Parathyroid adenoma (tissue), 2 donors: ENCODE measurements at regions not wholly inside any gene's neighbourhood (a gene's known extent, or its start where the extent isn't known, plus 50 kb on each side); places are given as distances from the start of the nearest gene placed in this dataset.
"Not testable (repeated sequence)": the region's sequence is repeated elsewhere in the genome, so short reads cannot be mapped to it uniquely, and the experiment has no call there.

Experiments
- H2AFZ ChIP-seq: fragments of 300-600 bp; sonication (generic); one replicate; pipeline ENCODE4 v1.7.0; 2017; ENCODE audit warnings: antibody characterized with exemption, mild to moderate bottlenecking
- H3K27ac ChIP-seq: fragments of 300-600 bp; sonication (generic); one replicate; pipeline ENCODE4 v1.7.0; 2017
- H3K27me3 ChIP-seq: fragments of 300-600 bp; sonication (generic); one replicate; pipeline ENCODE4 v1.7.0; 2017; ENCODE audit warnings: low read length; ENCODE audit not compliant: control insufficient read depth, insufficient read depth
- H3K36me3 ChIP-seq: fragments of 300-600 bp; sonication (generic); one replicate; pipeline ENCODE4 v1.7.0; 2017; ENCODE audit warnings: low read length; ENCODE audit not compliant: control insufficient read depth, insufficient read depth
- H3K4me1 ChIP-seq: fragments of 300-600 bp; sonication (generic); one replicate; pipeline ENCODE4 v1.7.0; 2017; ENCODE audit warnings: control low read depth
- H3K4me2 ChIP-seq: fragments of 300-600 bp; sonication (generic); one replicate; pipeline ENCODE4 v1.7.0; 2017; ENCODE audit warnings: low read length
- H3K4me3 ChIP-seq: fragments of 300-600 bp; sonication (generic); one replicate; pipeline ENCODE4 v1.7.0; 2017; ENCODE audit warnings: low read depth, low read length
- H3K79me2 ChIP-seq: fragments of 300-600 bp; sonication (generic); one replicate; pipeline ENCODE4 v1.7.0; 2017; ENCODE audit warnings: control low read depth
- H3K9ac ChIP-seq: fragments of 300-600 bp; sonication (generic); one replicate; pipeline ENCODE4 v1.7.0; 2017; ENCODE audit warnings: mild to moderate bottlenecking
- H3K9me3 ChIP-seq: fragments of 300-600 bp; sonication (generic); one replicate; pipeline ENCODE4 v1.7.0; 2017; ENCODE audit warnings: low read length; ENCODE audit not compliant: control insufficient read depth
- TF ChIP-seq, protein P1 (sequence below): fragments of 300-600 bp; sonication (generic); IDR thresholded peaks from one replicate; pipeline ENCODE4 v1.7.0; 2017; ENCODE audit warnings: antibody characterized with exemption, mild to moderate bottlenecking
- donor health status: primary hyperparathyroidism.

DNA sequence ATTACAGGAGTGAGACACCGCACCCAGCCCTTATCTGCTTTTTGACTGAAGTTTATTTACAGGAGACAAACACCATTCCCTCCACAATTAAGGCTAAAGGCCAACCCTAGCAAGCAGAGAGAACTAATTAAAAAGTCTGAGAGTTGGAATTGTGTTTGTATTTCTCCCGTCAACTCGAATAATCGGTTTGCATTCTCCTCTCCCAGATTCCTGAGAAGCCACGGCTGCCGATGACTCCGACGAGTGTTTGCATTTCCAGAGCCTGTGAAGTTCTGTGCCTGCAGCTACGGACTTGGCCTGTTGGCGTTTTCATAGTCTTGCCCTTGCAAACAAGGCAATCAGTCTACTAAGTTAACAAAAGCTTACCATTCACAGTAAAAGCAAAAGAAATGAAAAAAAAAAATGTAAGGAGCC lies 73.2 kb upstream of the NUP50 start:
- H3K79me2 ChIP-seq = no peaks in the 10 kb centered on the region

GRCh38 chr22:45091254-45091854 lies 72.4 kb upstream of the NUP50 start:
- H3K4me2 ChIP-seq = no peak overlapping the region
- H3K36me3 ChIP-seq = no peaks in the 10 kb centered on the region
- no peak overlapping the region for H2AFZ ChIP-seq
- no peaks in the 10 kb centered on the region for H3K4me1 ChIP-seq
- TF ChIP-seq, protein P1, sequence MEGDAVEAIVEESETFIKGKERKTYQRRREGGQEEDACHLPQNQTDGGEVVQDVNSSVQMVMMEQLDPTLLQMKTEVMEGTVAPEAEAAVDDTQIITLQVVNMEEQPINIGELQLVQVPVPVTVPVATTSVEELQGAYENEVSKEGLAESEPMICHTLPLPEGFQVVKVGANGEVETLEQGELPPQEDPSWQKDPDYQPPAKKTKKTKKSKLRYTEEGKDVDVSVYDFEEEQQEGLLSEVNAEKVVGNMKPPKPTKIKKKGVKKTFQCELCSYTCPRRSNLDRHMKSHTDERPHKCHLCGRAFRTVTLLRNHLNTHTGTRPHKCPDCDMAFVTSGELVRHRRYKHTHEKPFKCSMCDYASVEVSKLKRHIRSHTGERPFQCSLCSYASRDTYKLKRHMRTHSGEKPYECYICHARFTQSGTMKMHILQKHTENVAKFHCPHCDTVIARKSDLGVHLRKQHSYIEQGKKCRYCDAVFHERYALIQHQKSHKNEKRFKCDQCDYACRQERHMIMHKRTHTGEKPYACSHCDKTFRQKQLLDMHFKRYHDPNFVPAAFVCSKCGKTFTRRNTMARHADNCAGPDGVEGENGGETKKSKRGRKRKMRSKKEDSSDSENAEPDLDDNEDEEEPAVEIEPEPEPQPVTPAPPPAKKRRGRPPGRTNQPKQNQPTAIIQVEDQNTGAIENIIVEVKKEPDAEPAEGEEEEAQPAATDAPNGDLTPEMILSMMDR = no peak
- no peaks in the 10 kb centered on the region for H3K27me3 ChIP-seq
- no peaks in the 10 kb centered on the region for H3K79me2 ChIP-seq
- no peaks in the 10 kb centered on the region for H3K9me3 ChIP-seq
- H3K4me3 ChIP-seq = no peak overlapping the region
- H3K27ac ChIP-seq = no peak overlapping the region
- no peak overlapping the region for H3K9ac ChIP-seq

More for the DNA sequence above, 73.2 kb upstream of the NUP50 start:
- H3K4me2 ChIP-seq = no peak overlapping the region
- no peaks in the 10 kb centered on the region for H3K36me3 ChIP-seq
- no peaks in the 10 kb centered on the region for H3K9me3 ChIP-seq
- no peak overlapping the region for H3K9ac ChIP-seq
- H3K4me3 ChIP-seq = no peak overlapping the region
- H3K27ac ChIP-seq = no peak overlapping the region
- no peaks in the 10 kb centered on the region for H3K27me3 ChIP-seq
- no peaks in the 10 kb centered on the region for H3K4me1 ChIP-seq
- TF ChIP-seq, protein P1 = no peak
- no peak overlapping the region for H2AFZ ChIP-seq

- not testable (repeated sequence) for H3K27ac ChIP-seq, H3K36me3 ChIP-seq, H3K9ac ChIP-seq, H3K79me2 ChIP-seq, H3K27me3 ChIP-seq, H3K4me2 ChIP-seq, H2AFZ ChIP-seq, H3K9me3 ChIP-seq, H3K4me1 ChIP-seq, H3K4me3 ChIP-seq
These were observed 71.8 kb upstream of the NUP50 start for GRCh38 chr22:45091875-45092274.

DNA sequence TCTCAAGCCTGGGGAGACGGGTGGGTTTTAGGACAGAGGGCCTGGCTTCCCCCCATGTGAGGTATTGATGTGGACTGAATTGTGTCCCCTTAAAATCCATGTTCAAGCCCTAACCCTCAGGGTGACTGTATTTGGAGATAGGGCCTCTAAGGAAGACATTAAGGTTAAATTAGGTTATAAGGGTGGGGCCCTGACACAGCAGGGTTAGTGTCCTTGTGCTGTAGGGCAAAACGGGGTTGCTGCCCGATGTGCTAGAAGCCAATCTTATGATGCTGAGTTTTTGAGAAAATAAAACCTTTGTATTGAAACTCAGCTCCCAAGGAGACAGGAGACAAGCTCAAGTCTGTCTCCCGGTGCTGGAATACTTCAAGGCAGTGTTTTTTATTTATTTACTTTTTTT lies 71.1 kb upstream of the NUP50 start:
- no peaks in the 10 kb centered on the region for H3K9me3 ChIP-seq
- H3K9ac ChIP-seq = no peak overlapping the region
- H3K36me3 ChIP-seq = no peaks in the 10 kb centered on the region
- no peak overlapping the region for H3K4me2 ChIP-seq
- no peaks in the 10 kb centered on the region for H3K4me1 ChIP-seq
- H3K27ac ChIP-seq = no peak overlapping the region
- no peak overlapping the region for H3K4me3 ChIP-seq
- TF ChIP-seq, protein P1 = no peak
- no peaks in the 10 kb centered on the region for H3K27me3 ChIP-seq
- no peaks in the 10 kb centered on the region for H3K79me2 ChIP-seq
- H2AFZ ChIP-seq = no peak overlapping the region

- no peak overlapping the region for H2AFZ ChIP-seq
- no peaks in the 10 kb centered on the region for H3K4me1 ChIP-seq
- TF ChIP-seq, protein P1 = no peak
- H3K4me3 ChIP-seq = no peak overlapping the region
- H3K27ac ChIP-seq = no peak overlapping the region
- no peak overlapping the region for H3K4me2 ChIP-seq
- no peak overlapping the region for H3K9ac ChIP-seq
- no peaks in the 10 kb centered on the region for H3K36me3 ChIP-seq
- H3K27me3 ChIP-seq = no peaks in the 10 kb centered on the region
- no peaks in the 10 kb centered on the region for H3K79me2 ChIP-seq
- no peaks in the 10 kb centered on the region for H3K9me3 ChIP-seq
These were observed 70.1 kb upstream of the NUP50 start for GRCh38 chr22:45093609-45094008.
